IMR-90 (cell line): ENCODE measurements at regions not wholly inside any gene's neighbourhood (a gene's known extent, or its start where the extent isn't known, plus 50 kb on each side); places are given as distances from the start of the nearest gene placed in this dataset.

Experiments
- CEBPB ChIP-seq: IDR thresholded peaks from 2 replicates; pipeline ENCODE4 v1.6.1; 2012; ENCODE audit warnings: low read depth, low read length, improper control_type of control experiment
- CHD1 ChIP-seq: IDR thresholded peaks from 2 replicates; pipeline ENCODE4 v1.6.1; 2012; ENCODE audit warnings: low read depth, low read length, improper control_type of control experiment
- CTCF ChIP-seq: conservative IDR thresholded peaks from 2 replicates; pipeline ENCODE4 v1.5.1; 2012; ENCODE audit warnings: mild to moderate bottlenecking, low read depth, low read length, improper control_type of control experiment
- MAFK ChIP-seq: IDR thresholded peaks from 2 replicates; pipeline ENCODE4 v1.6.1; 2012; ENCODE audit warnings: low read depth, low read length, improper control_type of control experiment
- NFE2L2 ChIP-seq: fragments of 150-350 bp; IDR thresholded peaks from 2 replicates; pipeline ENCODE4 v1.6.1; 2016; ENCODE audit warnings: low read depth, mild to moderate bottlenecking, low read length
- POLR2A ChIP-seq: IDR thresholded peaks from 2 replicates; pipeline ENCODE4 v1.6.1; 2012; ENCODE audit warnings: mild to moderate bottlenecking, low read depth, low read length
- RAD21 ChIP-seq: IDR thresholded peaks from 2 replicates; pipeline ENCODE4 v1.6.1; 2012; ENCODE audit warnings: low read length, improper control_type of control experiment
- RFX5 ChIP-seq: IDR thresholded peaks from 2 replicates; pipeline ENCODE4 v1.8.0; 2012; ENCODE audit warnings: low read depth, mild to moderate bottlenecking, low read length, moderate library complexity

GRCh38 chr12:16920451-16920850 lies 314.5 kb upstream of the LMO3 start:
- TF ChIP-seq POLR2A (no peak), CTCF (no peak), RAD21 (no peak), RFX5 (no peak), MAFK (no peak), CHD1 (no peak), NFE2L2 (no peak), CEBPB (no peak)
